MG63 (cell line): ENCODE measurements at regions not wholly inside any gene's neighbourhood (a gene's known extent, or its start where the extent isn't known, plus 50 kb on each side); places are given as distances from the start of the nearest gene placed in this dataset.
A peak's percentile ranks its signal among the peaks of the same experiment; 100 is the strongest.

Experiments used
- DNase-seq: peaks from one replicate; pipeline ENCODE4 v3.0.0-alpha.2; 2020
- H3K27me3 ChIP-seq: fragments of 250-450 bp; sonication (Bioruptor Pico); 2 replicates; pipeline ENCODE4 v1.5.1; 2020; ENCODE audit warnings: mild to moderate bottlenecking, moderate library complexity
- H3K36me3 ChIP-seq: fragments of 250-450 bp; sonication (Bioruptor Pico); 2 replicates; pipeline ENCODE4 v1.5.1; 2020; ENCODE audit warnings: mild to moderate bottlenecking, moderate library complexity
- H3K4me3 ChIP-seq: fragments of 250-450 bp; sonication (Bioruptor Pico); 2 replicates; pipeline ENCODE4 v1.5.1; 2020; ENCODE audit warnings: mild to moderate bottlenecking, moderate library complexity
- H3K9me3 ChIP-seq: fragments of 250-450 bp; sonication (Bioruptor Pico); 2 replicates; pipeline ENCODE4 v1.5.1; 2020; ENCODE audit warnings: mild to moderate bottlenecking, moderate library complexity

DNA sequence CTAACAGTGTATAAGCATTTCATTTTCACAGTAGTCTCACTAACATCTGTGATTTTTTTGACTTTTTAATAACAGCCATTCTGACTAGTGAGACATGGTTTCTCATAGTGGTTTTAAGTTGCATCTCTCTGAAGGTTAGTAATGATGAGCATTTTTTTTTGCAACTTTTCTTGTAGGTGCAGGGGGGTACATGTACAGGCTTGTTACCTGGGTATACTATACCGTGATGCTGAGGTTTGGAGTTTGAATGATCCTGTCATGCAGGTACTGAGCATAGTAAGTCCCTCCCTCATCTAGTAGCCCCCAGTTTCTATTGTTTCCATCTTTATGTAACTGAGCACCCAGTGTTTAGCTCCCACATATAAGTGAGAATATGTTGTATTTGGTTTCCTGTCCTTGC, 444.6 kb upstream of the DAB2 start:
- Histone ChIP-seq H3K27me3 (no peaks in the 10 kb centered on the region), H3K9me3 (no peaks in the 10 kb centered on the region; the same call in 1 of the 2 replicates), H3K36me3 (no peaks in the 10 kb centered on the region), H3K4me3 (no peak overlapping the region)
- no peak for DNase-seq

- no peaks in the 10 kb centered on the region for H3K27me3 ChIP-seq
- H3K4me3 ChIP-seq = no peak overlapping the region
- DNase-seq = no peak
- no peaks in the 10 kb centered on the region; the same call in 1 of the 2 replicates for H3K9me3 ChIP-seq
- H3K36me3 ChIP-seq = no peaks in the 10 kb centered on the region
Measured at GRCh38 chr5:39867923-39868322, 443.1 kb upstream of the DAB2 start.

GRCh38 chr5:39863926-39864552, 439.3 kb upstream of the DAB2 start:
- H3K9me3 ChIP-seq = no peaks in the 10 kb centered on the region; the same call in 1 of the 2 replicates
- H3K36me3 ChIP-seq = no peaks in the 10 kb centered on the region
- no peak overlapping the region for H3K4me3 ChIP-seq
- H3K27me3 ChIP-seq = no peaks in the 10 kb centered on the region
- DNase-seq = peak; percentile 2

DNA sequence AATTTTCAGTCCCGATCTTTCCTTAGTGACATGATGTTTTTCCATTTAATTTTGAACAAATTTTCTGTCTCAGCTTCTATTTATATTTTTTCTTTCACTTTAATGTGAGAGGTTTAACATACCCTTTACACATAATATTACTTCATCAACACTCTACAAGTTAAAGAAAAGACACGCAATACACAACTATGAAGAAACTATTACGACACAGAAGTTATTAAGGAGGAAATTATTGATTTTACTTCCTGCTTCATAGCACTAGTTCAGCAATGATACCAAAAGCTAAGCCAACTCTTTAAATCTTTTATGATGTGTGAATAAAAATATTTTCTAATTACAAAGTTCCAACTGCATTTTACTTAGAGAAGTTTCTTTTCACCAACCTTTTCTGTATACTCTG, 432.3 kb upstream of the DAB2 start:
- no peak for DNase-seq
- Histone ChIP-seq H3K4me3 (no peak overlapping the region), H3K9me3 (no peaks in the 10 kb centered on the region), H3K36me3 (no peaks in the 10 kb centered on the region), H3K27me3 (no peaks in the 10 kb centered on the region)

GRCh38 chr5:39854771-39855410, 430.1 kb upstream of the DAB2 start:
- no peak for DNase-seq
- no peaks in the 10 kb centered on the region for H3K27me3 ChIP-seq
- no peaks in the 10 kb centered on the region for H3K36me3 ChIP-seq
- no peak overlapping the region for H3K4me3 ChIP-seq
- H3K9me3 ChIP-seq = no peaks in the 10 kb centered on the region

- H3K27me3 ChIP-seq = no peaks in the 10 kb centered on the region
- no peak for DNase-seq
- H3K4me3 ChIP-seq = no peak overlapping the region
- H3K9me3 ChIP-seq = no peaks in the 10 kb centered on the region
- H3K36me3 ChIP-seq = no peaks in the 10 kb centered on the region
Measured at GRCh38 chr5:39850291-39850690, 425.5 kb upstream of the DAB2 start.

GRCh38 chr5:39846144-39846543, 421.4 kb upstream of the DAB2 start:
- DNase-seq = no peak
- H3K36me3 ChIP-seq = no peaks in the 10 kb centered on the region
- no peaks in the 10 kb centered on the region for H3K9me3 ChIP-seq
- no peak overlapping the region for H3K4me3 ChIP-seq
- H3K27me3 ChIP-seq = no peaks in the 10 kb centered on the region

DNA sequence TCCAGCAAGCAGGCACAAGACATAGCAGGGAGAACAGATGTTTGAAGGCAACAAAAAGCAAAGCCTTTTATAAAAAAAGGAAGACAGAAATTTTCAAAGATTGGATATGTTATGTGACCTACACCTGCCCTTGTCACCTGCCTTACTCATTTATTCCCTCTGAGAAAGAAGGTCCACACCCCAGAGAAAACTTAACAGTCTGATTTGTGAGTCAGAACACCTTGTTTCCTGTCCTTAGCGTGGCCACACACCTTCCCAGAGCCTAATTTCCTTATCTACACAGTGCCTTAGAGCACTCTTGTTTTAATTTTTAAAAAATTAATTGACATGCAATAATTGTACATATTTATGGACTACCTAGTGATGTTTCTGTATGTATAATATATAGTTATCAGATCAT, 419.0 kb upstream of the DAB2 start:
- no peaks in the 10 kb centered on the region for H3K27me3 ChIP-seq
- H3K4me3 ChIP-seq = no peak overlapping the region
- H3K9me3 ChIP-seq = 0 out of 2 replicates have a peak, but pooled peaks cover 2% of the 10 kb centered on the region
- H3K36me3 ChIP-seq = no peaks in the 10 kb centered on the region
- DNase-seq = no peak

GRCh38 chr5:39835371-39835770, 410.6 kb upstream of the DAB2 start:
- no peaks in the 10 kb centered on the region for H3K27me3 ChIP-seq
- DNase-seq = no peak
- H3K4me3 ChIP-seq = no peak overlapping the region
- no peaks in the 10 kb centered on the region for H3K36me3 ChIP-seq
- 0 out of 2 replicates have a peak, but pooled peaks cover 2% of the 10 kb centered on the region for H3K9me3 ChIP-seq

DNA sequence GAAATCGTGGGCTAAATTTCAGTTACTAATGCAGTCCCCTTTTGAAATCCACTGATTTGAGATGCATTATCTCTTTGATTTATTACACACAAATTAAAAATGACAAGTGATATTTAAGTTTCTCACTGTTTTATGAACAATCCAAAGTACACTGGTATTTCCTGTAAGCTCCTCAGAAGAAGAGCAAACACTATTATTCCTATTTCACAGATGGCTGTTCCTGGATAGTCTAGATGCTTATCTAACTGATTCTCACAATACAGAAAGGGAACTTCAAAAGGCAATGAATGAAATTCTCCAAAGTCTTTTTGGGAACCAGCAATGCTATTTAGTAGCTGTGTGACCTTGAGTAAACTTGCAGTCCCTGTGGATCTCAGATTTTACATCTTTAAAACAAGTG, 404.7 kb upstream of the DAB2 start:
- DNase-seq = no peak
- no peak overlapping the region for H3K4me3 ChIP-seq
- H3K27me3 ChIP-seq = no peaks in the 10 kb centered on the region
- H3K9me3 ChIP-seq = no peaks in the 10 kb centered on the region
- H3K36me3 ChIP-seq = no peaks in the 10 kb centered on the region

DNA sequence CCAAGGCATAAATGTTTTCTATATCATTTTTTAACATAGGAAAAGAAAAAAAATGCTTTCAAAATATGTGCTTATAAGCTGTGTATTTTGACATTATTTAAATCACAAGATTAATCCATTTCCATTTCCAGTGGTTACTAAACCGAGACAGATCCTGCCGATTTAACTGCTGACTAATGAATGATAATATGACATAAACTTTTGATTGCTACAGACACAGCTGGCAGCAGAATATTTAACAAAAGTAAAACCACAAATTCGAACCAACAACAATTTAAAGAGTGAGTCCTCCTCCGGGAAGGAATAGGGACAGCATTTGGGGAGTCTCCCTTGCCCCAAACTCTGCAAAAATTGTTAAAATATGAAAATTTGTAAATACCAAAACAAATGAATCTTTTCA, 401.3 kb upstream of the DAB2 start:
- Histone ChIP-seq H3K4me3 (no peak overlapping the region), H3K36me3 (no peaks in the 10 kb centered on the region), H3K27me3 (no peaks in the 10 kb centered on the region), H3K9me3 (no peaks in the 10 kb centered on the region)
- DNase-seq = no peak

DNA sequence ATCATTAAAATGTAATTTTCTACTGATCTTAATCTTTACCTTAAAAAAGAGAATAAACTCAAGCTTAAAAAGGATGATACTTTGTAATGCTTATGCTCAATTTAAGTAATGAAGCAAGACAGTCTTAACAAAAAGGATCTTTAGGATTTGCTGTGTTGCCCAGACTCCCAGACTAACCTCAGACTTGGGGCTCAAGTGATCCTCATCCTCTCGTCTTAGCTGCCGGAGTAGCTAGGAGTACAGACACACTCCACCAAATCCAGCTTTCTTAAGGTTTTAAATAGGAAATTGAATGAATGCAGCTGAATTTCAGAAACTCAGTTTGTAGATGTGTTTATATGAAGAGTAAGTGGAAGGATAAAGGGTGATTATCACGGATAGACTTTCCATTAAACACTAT, 400.5 kb upstream of the DAB2 start:
- H3K36me3 ChIP-seq = no peaks in the 10 kb centered on the region
- H3K9me3 ChIP-seq = no peaks in the 10 kb centered on the region
- no peaks in the 10 kb centered on the region for H3K27me3 ChIP-seq
- no peak overlapping the region for H3K4me3 ChIP-seq
- DNase-seq = no peak

DNA sequence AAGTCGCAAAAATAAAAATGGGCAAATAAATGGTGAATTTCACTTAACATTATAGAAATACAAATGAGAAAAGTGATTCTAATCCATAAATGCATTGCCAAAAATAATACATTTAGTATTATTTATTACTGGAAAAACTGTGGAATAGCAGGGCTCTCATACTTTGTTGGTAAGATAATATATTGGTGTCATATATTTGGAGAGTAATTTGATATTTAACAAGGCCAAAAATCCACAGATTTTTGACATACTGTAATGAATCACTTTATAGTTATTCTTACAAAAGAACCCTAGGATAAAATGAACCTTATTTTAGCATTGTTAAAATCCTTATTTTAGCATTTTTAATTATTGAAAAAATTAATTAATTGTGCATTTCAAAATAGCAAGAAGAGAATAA, 397.2 kb upstream of the DAB2 start:
- no peaks in the 10 kb centered on the region for H3K27me3 ChIP-seq
- H3K9me3 ChIP-seq = no peaks in the 10 kb centered on the region
- no peak overlapping the region for H3K4me3 ChIP-seq
- no peaks in the 10 kb centered on the region for H3K36me3 ChIP-seq
- no peak for DNase-seq

GRCh38 chr5:39816866-39817265, 392.1 kb upstream of the DAB2 start:
- Histone ChIP-seq H3K4me3 (no peak overlapping the region), H3K27me3 (no peaks in the 10 kb centered on the region), H3K9me3 (no peaks in the 10 kb centered on the region), H3K36me3 (no peaks in the 10 kb centered on the region)
- DNase-seq = no peak

- no peaks in the 10 kb centered on the region for H3K9me3 ChIP-seq
- H3K27me3 ChIP-seq = no peaks in the 10 kb centered on the region
- no peaks in the 10 kb centered on the region for H3K36me3 ChIP-seq
- H3K4me3 ChIP-seq = no peak overlapping the region
- no peak for DNase-seq
Measured at GRCh38 chr5:39816156-39816845, 391.5 kb upstream of the DAB2 start.

DNA sequence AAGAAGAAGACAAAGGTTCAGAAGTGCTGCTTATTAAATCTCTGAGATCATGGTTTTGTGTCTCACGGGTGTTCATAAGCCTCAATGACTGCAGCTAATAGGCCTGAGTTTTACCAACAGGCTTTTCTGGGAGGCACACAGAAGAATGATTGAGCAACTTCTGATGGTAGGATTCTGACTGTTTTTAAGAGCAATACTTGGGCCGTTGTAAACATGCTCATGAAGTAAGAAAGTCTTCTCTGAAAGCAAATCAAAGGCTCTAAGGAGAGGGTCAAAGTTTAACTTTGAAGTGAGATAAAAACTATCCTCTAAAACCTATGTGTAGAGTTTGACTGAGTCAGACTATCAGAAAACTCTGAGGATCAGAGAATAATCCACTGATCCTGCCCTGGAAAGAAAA, 390.9 kb upstream of the DAB2 start:
- no peak for DNase-seq
- no peaks in the 10 kb centered on the region for H3K27me3 ChIP-seq

GRCh38 chr5:39811381-39811780, 386.6 kb upstream of the DAB2 start:
- Histone ChIP-seq H3K36me3 (no peaks in the 10 kb centered on the region), H3K4me3 (no peak overlapping the region), H3K27me3 (no peaks in the 10 kb centered on the region), H3K9me3 (no peaks in the 10 kb centered on the region)
- no peak for DNase-seq

More for the DNA sequence above, 390.9 kb upstream of the DAB2 start:
- H3K36me3 ChIP-seq = no peaks in the 10 kb centered on the region
- no peak overlapping the region for H3K4me3 ChIP-seq
- H3K9me3 ChIP-seq = no peaks in the 10 kb centered on the region

DNA sequence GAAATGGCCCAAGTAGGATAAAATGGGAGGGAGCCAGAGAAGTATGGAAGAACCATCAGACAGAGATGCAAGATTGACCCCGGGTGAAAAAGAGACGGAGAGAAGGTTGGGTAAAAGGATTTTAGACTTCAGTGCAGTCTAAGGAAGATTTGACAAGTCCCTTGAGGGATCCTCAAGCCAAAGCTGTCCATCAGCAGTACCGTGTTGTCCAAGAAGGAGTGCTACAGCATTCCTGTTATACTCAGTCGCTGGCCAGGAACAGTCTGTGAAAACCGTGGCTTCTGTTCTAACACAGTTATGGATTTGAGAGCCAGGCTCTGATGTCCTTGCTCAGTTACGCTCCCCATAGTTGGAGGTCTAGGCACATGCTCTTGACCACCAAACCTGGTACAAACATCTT, 383.9 kb upstream of the DAB2 start:
- no peak for DNase-seq
- Histone ChIP-seq H3K9me3 (no peaks in the 10 kb centered on the region), H3K36me3 (no peaks in the 10 kb centered on the region), H3K27me3 (no peaks in the 10 kb centered on the region), H3K4me3 (no peak overlapping the region)
